Fibroblast of mammary gland (primary cell): ENCODE measurements at regions not wholly inside any gene's neighbourhood (a gene's known extent, or its start where the extent isn't known, plus 50 kb on each side); places are given as distances from the start of the nearest gene placed in this dataset.
A peak's percentile ranks its signal among the peaks of the same experiment; 100 is the strongest.

Source experiments
- DNase-seq: peaks from one replicate; pipeline ENCODE4 v3.0.0-alpha.2; 2010; ENCODE audit warnings: low read depth
- H3K4me3 ChIP-seq: 2 replicates; pipeline ENCODE4 v1.5.1; 2011; ENCODE audit warnings: low read depth, mild to moderate bottlenecking, low read length, moderate library complexity; ENCODE audit not compliant: control insufficient read depth
- TF ChIP-seq, protein P1 (sequence below): conservative IDR thresholded peaks from 2 replicates; pipeline ENCODE4 v1.5.1; 2011; ENCODE audit warnings: low read depth, low read length, inconsistent platforms; ENCODE audit not compliant: control insufficient read depth, insufficient read depth

- H3K4me3 ChIP-seq = no peak overlapping the region
- TF ChIP-seq, protein P1, sequence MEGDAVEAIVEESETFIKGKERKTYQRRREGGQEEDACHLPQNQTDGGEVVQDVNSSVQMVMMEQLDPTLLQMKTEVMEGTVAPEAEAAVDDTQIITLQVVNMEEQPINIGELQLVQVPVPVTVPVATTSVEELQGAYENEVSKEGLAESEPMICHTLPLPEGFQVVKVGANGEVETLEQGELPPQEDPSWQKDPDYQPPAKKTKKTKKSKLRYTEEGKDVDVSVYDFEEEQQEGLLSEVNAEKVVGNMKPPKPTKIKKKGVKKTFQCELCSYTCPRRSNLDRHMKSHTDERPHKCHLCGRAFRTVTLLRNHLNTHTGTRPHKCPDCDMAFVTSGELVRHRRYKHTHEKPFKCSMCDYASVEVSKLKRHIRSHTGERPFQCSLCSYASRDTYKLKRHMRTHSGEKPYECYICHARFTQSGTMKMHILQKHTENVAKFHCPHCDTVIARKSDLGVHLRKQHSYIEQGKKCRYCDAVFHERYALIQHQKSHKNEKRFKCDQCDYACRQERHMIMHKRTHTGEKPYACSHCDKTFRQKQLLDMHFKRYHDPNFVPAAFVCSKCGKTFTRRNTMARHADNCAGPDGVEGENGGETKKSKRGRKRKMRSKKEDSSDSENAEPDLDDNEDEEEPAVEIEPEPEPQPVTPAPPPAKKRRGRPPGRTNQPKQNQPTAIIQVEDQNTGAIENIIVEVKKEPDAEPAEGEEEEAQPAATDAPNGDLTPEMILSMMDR = no peak
- peak; percentile 5 for DNase-seq
Measured at GRCh38 chr17:65366102-65366844, 195.2 kb downstream of the AXIN2 start.

DNA sequence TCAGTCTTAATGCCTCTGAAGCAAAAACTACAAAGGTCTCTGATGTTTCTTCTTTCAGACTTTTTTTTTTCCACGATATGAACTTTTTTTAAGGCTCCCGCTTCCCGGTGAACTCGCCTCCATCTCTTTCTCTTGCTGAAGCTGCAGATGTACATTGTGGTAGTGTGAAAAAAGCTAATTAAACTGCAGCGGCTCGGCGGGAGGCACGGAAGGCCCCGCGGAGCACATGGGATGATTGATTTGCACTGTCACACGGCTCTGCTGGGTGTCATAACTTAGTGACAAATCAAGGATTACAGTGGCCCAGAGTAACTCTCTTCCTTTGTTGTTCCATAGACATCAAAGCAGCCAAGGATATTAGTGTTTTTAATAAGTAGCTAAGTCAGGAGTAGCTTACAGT lies 196.3 kb downstream of the AXIN2 start:
- no peak for DNase-seq
- TF ChIP-seq, protein P1 = no peak
- H3K4me3 ChIP-seq = no peak overlapping the region

GRCh38 chr17:65364438-65364837 lies 197.0 kb downstream of the AXIN2 start:
- DNase-seq = no peak
- TF ChIP-seq, protein P1 = no peak
- H3K4me3 ChIP-seq = no peak overlapping the region

DNA sequence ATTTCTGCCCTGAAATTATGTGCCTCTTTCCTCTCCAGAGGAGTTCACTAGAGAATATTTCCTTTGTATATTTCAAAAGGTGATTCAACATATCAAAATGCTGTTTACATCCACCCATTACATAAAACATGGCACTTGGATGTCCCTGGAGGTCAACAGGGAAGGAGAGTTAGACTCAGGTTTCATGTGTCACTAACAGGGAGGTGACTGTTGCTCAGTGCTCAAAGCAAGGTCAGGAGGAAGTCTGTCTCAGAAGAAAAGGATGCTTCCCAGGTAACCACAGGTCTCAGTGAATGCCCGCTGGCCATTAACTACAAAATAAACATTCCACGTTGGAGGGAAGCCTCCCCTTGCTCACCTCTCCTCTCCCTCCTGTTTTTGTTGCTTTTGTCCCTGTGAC lies 198.6 kb downstream of the AXIN2 start:
- H3K4me3 ChIP-seq = no peak overlapping the region
- peak; percentile 3 for DNase-seq
- TF ChIP-seq, protein P1 = no peak

DNA sequence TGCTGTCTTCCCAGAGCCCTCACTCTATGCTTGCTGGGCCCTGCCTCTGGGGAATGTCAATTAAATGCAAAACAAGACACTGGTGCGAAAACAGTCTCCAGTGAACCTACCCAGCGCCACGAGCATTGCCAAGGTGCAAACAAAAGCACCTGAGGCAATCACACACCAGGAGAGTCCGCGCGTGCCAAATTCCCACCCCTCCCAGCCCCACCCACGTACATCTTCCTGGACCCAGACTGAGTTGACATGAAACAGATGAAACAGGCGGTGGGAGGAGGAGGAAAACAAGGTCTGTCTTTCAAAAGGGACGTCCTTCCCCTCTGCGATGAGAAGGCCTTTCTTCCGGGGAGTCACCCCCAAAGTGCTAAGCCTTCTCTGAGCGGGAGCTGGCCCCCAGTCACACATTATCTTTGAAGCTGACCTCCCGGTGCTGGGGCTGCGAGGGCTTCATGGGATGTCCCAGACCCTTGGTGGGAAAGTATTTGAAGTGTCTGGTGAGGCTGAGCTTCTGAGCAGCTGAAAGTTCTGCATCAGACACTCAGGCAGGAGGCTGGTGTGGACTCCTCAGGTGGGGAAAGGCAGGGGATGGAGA lies 200.4 kb downstream of the AXIN2 start:
- DNase-seq = no peak
- no peak overlapping the region for H3K4me3 ChIP-seq
- TF ChIP-seq, protein P1 = no peak

DNA sequence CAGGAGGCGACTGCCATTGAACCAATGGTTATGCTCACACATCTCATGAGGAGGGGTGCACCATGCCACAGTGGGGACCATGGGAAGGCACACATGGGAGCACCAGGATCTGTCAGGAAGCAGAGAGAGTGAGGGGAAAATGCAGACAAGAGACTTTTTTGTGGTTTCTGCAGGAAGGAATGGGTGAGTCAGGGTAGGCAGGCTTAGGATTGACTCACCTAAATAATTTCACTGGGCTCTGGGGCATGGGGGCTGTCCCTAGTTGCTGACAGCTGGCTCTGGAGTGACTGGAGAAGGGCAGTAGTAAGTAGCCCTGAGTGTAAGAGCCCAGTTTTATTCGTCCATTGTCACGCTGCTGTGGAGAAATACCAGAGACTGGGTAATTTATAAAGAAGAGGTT lies 202.4 kb downstream of the AXIN2 start:
- H3K4me3 ChIP-seq = no peak overlapping the region
- peak; percentile 83 for DNase-seq
- TF ChIP-seq, protein P1 = no peak

GRCh38 chr17:65356536-65356935 lies 204.9 kb downstream of the AXIN2 start:
- DNase-seq = no peak
- TF ChIP-seq, protein P1 = no peak

More at GRCh38 chr17:65356536-65356935, 204.9 kb downstream of the AXIN2 start:
- no peak overlapping the region for H3K4me3 ChIP-seq
